GM19043 (cell line): ENCODE measurements at regions not wholly inside any gene's neighbourhood (a gene's known extent, or its start where the extent isn't known, plus 50 kb on each side); places are given as distances from the start of the nearest gene placed in this dataset.

Experiments used
- ATAC-seq: cut with Tn5 transposase; IDR thresholded peaks from one replicate; pipeline ENCODE4 v1.9.1; 2021; ENCODE audit warnings: low read depth; ENCODE audit not compliant: unreplicated experiment

DNA sequence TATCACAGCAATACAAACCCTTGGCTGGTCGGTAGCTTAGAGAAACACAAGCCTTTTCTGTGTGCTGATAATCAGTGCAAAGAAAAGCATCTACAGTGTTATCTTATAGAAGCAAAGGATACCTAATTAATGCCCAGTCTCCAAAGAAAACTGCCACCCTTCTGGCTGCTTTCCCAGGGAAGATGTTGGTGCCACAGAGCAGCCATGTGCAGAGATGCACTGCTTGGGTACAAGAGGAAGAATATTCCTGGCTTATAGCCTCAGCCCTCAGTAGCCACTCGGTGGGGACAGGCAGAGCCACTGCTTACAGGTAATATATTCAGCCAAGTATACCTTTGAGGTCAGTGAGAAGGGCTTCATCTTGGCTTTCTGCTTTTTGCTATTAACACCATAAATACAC, 185.3 kb downstream of the PCSK1 start:
- ATAC-seq, result no peak

DNA sequence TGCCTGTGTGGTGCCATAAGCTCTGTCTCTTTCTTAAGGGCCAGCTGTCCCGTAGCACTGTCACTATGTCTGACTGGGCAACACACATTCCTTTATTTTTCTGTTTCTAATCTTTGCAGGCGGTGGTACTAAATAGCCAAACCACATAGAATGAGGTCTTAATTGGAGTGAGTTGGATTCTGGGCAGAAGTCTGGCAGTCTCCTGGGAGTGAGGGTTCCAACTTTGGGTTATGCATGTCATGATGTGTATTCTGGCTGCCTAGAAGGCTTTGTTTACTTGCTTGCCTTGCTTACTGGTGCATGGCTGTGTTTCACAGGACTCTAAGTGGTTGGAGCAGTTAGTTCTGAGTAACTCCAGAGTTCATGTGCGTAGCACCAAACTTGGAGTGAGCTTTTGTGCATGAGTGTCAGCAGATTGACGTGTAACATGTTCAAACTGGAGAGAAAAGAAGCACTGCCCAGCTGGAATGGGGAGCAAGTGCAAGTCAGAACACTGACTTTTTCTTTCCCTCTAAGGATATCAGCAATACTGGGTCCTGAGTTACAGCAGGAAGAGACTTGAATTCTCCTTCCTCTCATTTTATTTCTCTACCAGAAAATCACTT, 185.8 kb downstream of the PCSK1 start:
- no peak for ATAC-seq

DNA sequence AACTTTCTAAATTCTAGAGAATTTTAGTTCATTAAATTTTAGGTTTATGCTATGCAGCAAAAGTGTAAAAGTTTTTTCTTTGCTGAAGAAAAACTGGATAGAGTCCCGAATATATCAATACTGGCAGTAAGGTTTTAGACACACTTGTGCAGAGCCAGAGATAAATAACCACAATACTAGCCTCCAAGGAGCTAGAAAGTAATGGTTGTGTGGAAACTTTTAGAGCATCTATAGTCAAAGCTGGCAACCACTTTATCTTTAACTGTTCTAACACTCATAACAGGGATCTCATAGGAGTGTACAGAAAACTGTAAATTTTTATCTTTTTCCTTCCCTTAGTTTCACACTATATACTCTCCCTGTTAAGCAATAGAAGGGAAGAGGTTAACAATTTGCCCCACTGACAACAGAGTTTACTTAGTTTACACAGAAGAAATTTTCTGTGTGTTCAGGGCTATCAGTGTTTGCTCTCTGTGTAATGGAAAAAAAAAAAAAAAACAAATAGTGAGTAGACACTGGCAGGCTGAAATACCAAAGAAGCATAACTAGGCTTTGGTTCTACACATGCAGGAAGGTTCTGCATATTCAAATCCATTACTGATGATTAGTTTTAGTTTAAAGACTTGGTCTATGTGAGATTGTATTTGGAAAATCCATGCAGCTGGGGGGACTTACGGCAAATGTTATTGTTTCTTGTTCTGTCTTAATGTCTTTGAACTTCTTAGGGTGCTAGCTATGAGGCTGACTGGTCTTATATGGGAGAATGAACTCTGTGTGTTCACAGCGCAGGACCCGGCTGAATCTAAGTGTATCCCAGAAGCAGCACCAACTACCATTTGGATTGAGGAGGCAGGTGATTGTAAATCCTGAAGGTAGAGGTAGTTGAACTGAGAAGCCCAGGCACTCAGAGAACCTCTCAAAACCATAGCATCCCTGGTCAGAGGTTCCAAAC, 187.6 kb downstream of the PCSK1 start:
- no peak for ATAC-seq

DNA sequence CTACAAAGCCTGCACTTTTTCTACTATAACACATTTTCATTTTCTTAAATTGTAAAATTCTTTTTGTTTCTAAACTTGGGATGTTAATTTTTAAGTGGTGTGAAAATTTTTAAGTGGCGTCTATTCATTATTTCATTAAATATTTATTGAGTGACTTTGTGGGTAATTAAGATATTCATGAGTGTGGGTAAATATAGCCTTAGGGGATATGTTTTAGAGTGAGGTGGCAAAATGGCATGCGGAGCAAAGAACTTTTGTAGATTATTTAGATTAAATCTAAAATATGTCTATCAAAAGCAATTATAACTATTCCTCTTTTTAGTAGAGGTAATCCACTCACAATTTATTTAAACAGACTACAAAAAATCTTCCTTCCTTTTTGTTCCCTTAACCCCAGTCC, 188.4 kb downstream of the PCSK1 start:
- no peak for ATAC-seq

DNA sequence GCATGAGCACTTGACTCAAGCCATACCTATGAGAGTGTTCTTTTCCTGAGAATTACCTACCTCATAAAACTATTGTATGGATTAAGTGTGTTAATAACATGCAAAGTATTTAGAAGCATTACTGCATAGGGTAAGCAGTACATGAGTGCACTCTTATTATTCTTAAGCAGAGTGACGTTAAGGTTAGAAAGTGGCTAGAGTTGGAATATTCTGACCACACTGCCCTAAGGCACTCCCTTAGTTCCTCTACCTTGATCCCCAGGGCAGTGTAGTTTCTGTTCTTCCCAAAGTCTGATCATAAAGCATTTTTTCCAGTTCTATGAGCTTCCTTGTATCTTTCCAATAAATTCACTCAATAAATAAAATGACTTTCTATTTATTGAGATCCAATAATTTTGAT, 189.2 kb downstream of the PCSK1 start:
- no peak for ATAC-seq

DNA sequence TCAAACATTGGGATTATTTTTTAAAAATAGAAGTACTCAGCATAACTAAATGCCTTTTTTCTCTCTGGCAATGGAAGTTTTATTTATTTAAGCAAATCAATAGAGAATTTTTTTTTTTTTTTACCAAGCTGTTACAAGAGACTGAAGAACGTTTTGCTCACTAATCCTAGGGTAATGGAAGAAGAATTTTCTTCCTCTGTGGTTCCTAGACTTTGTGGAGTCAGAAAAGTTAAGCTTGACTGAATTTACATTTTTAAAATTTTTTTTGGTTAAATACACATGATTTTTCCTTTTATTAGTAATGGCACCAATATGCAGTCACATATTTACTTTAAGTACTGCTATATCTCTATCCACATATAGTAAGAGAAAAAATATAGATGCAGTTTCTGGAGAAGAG, 189.8 kb downstream of the PCSK1 start:
- no peak for ATAC-seq

DNA sequence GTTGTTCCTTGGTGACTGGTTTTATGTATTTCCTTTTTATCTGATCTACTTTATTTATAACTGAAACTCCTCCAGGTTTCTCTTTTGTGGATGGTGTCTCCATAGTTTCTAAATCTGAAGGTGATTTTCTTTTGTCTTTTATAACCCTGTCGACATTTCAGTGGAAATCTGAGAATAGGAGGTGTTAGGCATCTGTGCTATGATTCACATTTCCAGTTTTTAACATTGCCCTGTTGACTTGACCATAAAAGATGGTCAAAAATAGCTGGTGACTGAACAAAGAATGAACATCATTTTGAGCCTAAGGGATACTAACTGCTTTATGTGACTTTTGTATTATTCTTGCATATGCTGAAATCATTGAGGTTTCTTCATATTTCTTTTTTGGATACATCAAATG, 190.5 kb downstream of the PCSK1 start:
- ATAC-seq, result no peak

DNA sequence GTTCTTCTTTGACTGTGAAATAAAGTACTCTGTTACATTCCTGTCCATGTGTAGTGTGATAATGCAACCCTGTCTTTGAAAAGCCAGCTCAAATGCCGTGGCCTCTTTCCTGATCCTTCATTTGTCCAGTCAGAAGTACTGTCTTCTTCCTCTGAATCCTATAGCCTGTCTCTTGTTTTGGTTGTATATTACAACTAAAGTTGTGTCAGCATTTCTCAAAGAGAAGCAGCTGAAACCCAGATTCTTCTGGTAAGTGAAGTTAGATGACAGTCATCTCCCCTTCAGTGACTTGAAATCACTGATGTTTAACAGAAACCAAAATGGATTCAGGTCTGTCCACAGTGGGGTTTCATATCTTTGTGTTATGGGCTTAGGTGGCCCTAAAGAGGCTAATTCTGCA, 196.2 kb downstream of the PCSK1 start:
- no peak for ATAC-seq

DNA sequence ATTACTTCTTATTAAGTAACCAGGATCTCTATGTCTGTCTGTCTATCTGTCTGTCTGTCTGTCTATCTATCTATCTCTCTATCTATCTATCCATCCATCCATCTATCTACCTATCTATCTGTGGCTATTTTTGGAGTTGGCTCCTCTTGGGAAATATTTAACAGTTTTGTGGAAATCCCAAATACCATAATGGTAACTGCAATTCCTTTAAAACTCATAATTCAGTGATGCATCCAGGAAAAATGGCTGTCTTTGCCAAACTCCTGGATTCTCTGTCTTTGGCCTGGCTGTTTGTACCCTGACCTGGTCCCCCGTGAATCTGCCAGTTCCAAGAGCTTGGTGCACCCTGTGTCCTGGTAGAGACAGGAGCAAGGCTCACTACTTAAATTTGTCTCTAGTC, 197.0 kb downstream of the PCSK1 start:
- no peak for ATAC-seq

DNA sequence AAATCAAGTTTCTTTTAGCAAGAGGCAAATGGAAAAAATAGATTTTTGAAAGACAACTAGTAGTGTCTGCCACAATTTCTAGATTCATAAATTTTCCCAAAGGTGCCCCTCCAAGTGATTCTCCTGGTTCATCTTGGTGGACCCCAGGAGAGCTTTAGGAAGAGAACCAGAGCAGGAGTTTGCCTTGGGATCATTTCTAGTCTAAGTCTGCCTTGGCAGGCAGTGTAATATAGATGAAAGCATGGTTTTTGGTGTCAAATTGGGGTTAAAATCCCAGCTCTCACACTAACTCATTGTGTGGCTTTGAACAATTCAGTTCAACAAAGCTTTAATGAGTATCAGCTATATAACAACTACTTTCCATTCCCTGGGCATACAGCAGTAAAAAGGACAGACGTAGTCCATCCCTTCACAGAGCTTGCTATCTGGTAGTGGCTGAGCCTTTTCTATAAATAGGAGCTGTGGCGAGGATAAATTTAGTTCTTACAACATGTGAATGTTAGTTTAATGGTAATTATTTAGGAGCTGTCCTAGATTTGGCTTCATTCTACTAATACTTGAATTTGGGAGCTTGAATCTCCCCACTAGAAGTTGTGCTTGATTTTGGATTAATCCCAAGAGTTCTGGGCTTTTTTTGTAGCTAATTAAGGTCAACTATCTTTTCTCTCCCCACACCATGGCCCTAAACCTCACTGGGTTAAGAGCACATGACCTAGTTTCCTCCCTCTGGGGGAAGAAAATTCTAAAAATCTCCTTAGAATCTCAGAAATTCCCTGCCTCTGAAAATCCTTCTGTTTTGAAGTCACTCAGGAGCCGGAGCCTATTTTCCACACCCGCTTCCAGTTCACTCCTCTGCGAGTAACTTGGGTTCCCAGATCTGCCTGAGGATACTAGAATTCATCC, 197.8 kb downstream of the PCSK1 start:
- ATAC-seq, result no peak

DNA sequence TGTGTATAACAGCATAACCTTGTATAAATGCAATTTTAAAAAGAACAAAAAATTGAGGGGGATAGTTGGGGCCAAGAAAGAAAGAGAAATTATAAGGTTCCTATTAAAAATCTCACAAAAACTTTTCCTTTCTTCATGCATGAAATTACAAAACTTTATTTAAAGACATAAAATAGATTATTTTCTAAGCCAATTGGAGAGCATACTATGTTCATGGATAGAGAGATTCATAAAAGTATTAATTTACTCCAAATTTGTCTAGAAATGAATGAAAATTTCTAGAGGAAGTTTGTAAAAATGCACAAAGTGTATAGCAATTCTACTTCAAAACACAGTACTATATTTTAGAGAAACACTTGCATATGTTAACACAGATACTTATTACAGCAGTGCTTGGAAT, 200.4 kb downstream of the PCSK1 start:
- ATAC-seq, result no peak

DNA sequence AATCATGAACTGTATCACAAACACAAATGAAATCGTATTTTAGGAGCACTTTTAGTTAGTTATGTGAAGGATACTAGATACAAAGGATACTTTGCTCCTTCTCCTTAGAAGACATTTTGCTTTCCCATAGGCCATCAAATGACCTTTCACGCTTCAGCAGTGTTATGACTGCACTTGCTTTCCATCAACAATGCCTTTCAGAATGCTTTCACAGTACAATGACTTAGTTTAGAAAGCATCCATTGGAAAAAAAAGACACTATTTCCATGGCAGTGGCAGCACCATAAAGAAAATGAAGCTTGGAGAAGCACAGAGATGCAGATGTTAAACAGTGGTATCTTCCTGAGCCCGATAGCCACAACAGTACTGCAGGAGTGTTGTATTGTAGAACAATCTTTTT, 203.9 kb downstream of the PCSK1 start:
- no peak for ATAC-seq

DNA sequence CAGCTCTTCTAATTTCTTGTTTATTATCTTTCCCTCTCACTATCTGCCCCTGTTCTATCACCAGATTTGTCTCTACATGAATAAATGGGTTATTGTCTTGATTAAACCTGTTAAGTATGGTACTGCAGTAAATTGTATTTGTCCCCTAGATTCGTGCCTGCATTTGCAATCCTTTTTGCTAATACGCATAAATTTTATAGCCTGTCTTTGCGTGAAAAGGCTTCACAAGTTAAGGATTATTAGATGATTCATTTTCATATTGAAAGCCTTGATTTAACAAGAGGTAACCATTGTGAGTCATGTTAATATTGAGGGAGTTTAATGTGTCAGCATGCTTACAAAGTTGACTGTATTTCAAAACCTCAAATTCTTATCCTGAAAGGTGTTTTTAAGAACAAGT, 204.6 kb downstream of the PCSK1 start:
- no peak for ATAC-seq

DNA sequence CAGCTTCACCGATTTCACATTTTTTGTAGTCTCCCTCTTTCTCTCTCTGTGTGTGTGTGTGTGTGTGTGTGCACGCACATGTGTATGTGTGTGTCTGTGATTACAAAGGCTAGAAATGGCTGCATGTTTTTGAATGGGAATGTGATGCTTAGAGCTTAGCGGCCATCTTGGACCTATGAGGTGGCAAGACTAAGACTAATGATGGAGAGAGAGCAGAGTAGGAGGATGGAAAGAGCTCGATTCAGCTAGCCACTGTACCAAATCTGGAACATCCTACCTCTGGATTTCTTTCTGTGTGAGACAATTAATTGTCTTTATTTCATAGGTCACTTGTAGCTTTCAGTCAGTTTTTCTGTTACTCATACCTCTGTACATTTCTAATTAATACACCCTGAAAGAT, 205.1 kb downstream of the PCSK1 start:
- ATAC-seq, result no peak

DNA sequence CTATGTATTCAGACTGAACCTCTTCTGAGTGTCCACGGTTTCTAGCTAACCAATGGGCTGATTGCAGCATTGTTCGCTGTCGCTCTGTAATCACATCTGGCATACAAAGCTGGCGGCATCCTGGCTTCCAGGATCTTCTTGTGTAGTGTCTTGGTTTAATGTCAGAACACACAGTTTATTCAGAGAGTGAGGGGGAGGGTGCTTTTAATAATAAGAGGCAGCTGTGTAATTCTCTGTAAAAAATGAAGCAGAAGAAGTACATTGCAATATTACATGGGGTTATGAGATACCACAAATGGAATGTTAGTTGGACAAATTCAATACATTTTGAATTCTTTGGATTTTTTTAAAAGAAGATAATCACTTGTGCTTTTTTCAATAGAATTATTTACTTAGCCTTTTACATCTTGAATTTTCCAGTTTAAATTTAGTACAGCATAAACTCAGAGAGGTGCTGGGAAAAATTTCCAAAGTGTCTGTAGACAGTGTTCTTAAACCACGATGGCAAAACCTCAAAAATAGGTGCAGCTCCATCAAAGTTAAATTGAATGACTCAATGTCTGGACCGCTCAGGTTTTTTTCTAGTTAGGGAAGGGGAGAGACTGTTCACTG, 206.0 kb downstream of the PCSK1 start:
- ATAC-seq, result no peak

DNA sequence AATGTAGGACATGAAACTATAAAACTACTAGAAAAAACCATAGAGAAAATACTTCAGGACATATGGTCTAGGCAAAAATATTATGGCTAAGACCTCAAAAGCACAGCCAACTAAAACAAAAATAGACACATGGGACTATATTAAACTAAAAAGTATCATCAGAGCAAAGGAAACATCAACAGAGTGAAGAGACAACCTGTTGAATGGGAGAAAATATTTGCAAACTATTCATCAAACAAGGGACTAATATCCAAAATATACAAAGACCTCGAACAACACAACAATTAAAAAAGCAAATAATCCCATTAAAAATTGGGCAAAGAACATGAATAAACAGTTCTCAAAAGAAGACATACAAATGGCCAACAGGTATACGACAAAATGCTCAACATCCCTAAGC, 210.9 kb downstream of the PCSK1 start:
- ATAC-seq, result no peak

DNA sequence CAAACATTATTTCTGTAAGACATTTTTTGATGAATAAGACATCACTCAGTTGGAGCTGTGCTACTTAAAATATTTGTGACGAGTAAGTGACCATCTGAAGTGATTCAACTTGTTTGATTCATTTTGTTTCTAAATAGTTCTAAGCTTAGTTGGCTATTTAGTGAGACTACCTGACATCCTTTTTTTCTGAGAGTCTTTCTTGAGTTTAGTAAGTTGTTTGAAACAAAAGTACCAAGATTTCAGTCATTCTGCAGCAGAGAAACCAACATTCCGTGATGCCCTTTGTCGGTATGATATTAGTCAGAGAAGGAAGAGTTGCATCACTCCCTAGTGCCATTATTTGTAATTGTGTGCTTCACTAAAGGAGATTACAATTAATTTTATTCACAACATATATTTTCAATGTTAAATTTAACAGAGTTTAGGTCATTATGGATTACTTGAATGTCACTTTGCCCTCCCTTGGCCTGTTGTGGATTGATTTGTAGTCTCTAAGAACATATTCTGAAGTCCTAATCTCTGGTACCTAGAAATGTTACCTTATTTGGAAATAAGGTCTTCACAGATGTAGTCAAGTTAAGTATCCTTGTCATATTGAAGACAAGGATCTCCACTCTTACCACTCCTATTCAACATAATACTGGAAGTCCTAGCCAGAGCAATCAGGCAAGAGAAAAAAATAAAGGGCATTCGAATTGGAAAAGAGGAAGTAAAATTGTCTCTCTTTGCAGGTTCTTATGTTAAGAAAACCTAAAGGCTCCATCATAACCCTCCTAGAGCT, 212.2 kb downstream of the PCSK1 start:
- ATAC-seq, result no peak

DNA sequence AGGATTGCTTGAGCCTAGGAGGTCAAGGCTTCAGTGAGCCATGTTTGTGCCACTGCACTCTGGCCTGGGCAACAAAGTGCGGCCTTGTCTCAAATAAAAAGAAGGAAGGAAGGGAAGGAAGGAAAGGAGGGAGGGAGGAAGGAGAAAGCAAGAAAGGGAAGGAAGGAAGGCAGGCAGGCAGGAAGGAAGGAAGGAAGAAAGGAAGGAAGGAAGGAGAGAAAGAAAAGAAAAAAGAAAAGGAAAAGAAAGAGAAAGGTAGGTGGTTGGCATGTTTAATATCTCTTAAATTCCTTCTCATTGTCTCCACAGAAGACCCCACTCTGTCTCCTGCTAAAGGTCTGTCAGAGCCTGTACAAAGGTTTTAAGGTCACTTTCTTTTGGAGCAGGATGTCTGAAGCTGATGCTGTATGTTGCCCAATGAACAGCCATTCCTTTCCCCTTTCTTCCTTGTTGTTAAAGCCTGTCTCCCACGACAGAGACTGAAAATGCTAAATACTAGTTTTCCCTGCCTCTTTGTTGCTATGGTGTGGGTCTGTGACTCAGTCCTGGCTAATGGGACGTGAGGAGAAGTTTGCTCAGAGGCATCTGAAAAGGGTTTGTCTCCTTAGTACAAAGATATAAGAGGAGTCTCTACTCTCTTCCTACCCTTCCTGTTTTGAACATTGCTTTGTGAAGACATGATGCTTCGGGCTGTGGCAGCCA, 213.3 kb downstream of the PCSK1 start:
- ATAC-seq, result no peak

DNA sequence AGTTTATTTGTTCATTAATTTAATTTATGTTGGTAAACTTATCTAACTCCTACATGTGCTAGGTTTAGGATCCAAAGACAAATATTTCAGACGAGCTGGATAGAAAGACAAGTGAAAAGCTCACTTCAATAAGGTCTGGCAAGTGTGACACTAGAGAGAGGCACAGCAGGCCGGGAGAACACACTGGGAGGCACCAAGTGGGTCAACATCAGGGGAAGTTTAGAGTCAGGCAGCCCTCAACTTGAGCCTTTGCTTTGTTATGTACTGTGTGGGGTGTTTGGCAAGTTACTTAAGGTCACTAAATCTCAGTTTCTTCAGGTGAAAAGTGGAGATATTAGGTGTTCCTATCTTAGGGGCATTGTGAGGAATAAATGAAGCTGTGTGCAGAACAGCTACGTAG, 214.4 kb downstream of the PCSK1 start:
- no peak for ATAC-seq
